Central memory CD8-positive, alpha-beta T cell (primary cell): ENCODE measurements at regions not wholly inside any gene's neighbourhood (a gene's known extent, or its start where the extent isn't known, plus 50 kb on each side); places are given as distances from the start of the nearest gene placed in this dataset.

Source experiments
- ATAC-seq: fragments of 150-1000 bp; cut with Tn5 transposase; replicated peaks from 2 replicates; pipeline ENCODE4 v1.10.0; 2022; ENCODE audit warnings: mild to moderate bottlenecking, moderate FRiP score, moderate number of reproducible peaks; ENCODE audit not compliant: poor library complexity, severe bottlenecking; ENCODE audit errors: extremely low read depth
- DNase-seq, 2 donors: peaks; one replicate each; pipeline ENCODE4 v3.0.0; 2021; ENCODE audit warnings: low spot score in 2 of 2
- H3K27ac Mint-ChIP-seq: one replicate; pipeline ENCODE4 v1.8.0; 2022; ENCODE audit warnings: low read depth, mild to moderate bottlenecking, moderate library complexity, mixed read lengths
- H3K27me3 Mint-ChIP-seq: one replicate; pipeline ENCODE4 v1.8.0; 2022; ENCODE audit warnings: mixed read lengths
- H3K36me3 Mint-ChIP-seq: one replicate; pipeline ENCODE4 v1.8.0; 2022; ENCODE audit warnings: mild to moderate bottlenecking, moderate library complexity, mixed read lengths; ENCODE audit not compliant: insufficient read depth
- H3K4me1 Mint-ChIP-seq: one replicate; pipeline ENCODE4 v1.8.0; 2022; ENCODE audit warnings: mixed read lengths
- H3K4me3 Mint-ChIP-seq: one replicate; pipeline ENCODE4 v1.8.0; 2022; ENCODE audit warnings: mild to moderate bottlenecking, moderate library complexity, mixed read lengths
- H3K9me3 Mint-ChIP-seq: one replicate; pipeline ENCODE4 v1.8.0; 2022; ENCODE audit warnings: mixed read lengths

DNA sequence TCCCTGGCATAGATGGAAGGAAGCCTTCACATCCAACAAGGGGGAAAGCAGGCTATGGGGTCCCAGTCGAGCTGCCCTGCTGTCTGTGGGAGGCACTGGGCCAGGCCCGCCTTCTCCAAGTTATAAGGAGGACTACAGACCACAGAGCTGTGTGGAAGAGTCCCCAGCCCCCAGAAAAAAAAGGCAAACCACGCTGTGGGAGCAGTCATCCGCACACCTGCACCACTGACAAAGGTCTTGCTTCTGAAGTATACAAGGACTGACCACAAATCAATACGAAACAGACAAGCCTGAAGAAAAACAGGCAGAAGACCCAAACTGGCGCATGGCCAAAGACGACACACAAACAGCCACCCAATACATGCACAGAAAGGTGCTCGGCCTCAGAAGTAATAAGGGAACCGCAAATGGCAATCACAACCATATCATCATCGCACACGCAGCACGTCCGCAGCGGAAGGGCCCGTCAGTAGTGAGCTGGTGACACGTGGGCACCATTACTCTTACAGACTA lies 384.1 kb downstream of the CTTN start:
- Mint-ChIP-seq H3K4me3 (no peak overlapping the region), H3K27ac (no peak overlapping the region), H3K9me3 (no peaks in the 10 kb centered on the region), H3K36me3 (no peaks in the 10 kb centered on the region), H3K4me1 (no peaks in the 10 kb centered on the region), H3K27me3 (peaks cover 7% of the 10 kb centered on the region)
- ATAC-seq: no peak
- no peak for DNase-seq

DNA sequence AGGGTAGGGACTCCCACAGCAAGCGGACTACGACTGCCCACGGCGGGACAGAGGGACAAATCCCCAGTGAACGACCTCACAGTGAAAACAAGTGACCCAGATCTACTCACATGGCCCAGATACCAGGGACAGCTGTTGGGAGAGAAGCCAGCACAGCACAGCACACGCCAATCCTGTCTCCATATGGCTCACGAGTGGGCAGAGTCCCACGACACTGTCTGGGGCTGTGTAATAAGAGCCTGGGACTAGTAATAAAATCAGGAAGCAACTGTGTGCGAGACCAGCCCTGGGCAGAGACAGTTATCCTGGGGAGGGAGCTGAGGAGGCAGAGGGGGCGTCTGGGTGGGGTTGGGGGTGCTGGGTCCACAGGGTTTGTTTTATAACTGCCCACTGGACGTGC lies 385.0 kb downstream of the CTTN start:
- Mint-ChIP-seq H3K27ac (no peak overlapping the region), H3K4me1 (no peaks in the 10 kb centered on the region), H3K9me3 (no peaks in the 10 kb centered on the region), H3K36me3 (no peaks in the 10 kb centered on the region), H3K4me3 (no peak overlapping the region), H3K27me3 (peaks cover 7% of the 10 kb centered on the region)
- no peak for DNase-seq
- ATAC-seq: no peak

DNA sequence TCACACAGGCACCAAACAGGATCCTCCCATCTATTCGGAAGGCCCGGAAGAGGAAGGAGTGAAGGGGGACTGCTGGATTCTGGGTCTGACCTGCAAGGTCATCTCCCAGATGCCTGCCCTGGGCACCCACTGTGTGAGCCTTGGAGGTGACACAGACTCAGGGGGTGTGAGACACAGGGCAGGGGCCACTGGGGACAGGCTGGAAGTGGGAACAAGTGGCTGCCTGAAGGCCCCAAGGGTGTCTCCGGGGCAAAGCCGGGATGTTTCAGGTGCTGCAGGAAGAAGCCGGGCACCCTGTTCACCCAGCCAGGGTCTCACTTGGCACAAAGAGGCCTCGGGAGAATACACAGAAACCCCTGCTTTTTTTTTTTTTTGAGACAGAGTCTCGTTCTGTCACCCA lies 385.5 kb downstream of the CTTN start:
- Mint-ChIP-seq H3K27me3 (peaks cover 7% of the 10 kb centered on the region), H3K4me1 (no peaks in the 10 kb centered on the region), H3K4me3 (no peak overlapping the region), H3K9me3 (no peaks in the 10 kb centered on the region), H3K36me3 (no peaks in the 10 kb centered on the region), H3K27ac (no peak overlapping the region)
- no peak for ATAC-seq
- DNase-seq: no peak

DNA sequence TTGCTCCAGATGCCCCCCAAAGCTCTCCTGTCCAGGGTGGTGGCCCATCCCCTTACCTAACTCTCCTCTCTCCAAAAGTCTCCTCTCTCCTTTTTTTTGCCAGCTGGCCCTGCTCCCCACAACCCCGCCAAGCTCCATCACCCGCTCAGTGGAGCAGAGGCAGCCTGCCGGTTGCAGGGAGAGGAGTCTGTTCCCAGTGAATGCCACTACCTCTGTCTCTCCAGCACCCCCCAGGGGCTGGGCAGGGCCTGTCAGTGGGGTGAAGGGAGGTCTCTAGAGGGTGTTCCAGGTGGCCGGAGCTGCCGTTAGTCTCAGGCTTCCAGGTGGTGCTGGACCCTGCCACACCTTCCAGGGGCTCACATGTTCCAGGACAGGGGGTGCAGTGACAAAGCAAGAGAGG lies 387.0 kb downstream of the CTTN start:
- Mint-ChIP-seq H3K27me3 (peaks cover 7% of the 10 kb centered on the region), H3K9me3 (no peaks in the 10 kb centered on the region), H3K4me1 (no peaks in the 10 kb centered on the region), H3K27ac (no peak overlapping the region), H3K36me3 (no peaks in the 10 kb centered on the region), H3K4me3 (no peak overlapping the region)
- ATAC-seq (no peak), DNase-seq (no peak)

DNA sequence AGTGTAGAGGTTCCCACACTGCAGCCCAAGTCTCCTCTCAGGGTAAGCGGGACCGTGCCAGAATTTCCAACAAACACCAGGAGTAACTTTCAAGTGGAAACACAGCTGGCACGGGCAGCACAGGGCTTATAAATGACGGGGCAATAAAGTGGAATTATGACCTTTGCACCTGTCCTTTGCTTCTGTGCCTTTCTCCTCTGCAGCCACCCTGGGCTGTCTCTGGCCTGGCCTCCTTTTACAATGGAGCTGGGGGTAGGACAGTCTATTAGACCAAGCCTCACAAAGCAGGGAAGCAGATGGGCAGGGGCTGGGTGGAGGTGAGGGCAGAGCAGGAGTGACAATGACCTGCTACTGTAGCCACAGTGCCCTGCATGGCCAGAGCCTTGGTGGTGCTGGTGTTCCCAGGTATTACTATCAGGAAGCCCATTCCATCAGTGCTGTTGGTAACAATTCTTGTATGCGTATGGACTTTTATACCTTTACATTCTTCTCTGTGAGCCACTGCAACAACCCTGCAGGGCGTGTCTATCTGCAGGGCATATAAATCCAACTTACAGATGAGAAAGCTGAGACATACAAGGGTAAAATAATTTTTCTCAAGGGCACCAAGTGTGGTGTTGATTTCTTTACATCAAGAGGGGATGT lies 387.8 kb downstream of the CTTN start:
- H3K9me3 Mint-ChIP-seq: no peaks in the 10 kb centered on the region
- no peak overlapping the region for H3K27ac Mint-ChIP-seq
- H3K4me1 Mint-ChIP-seq: no peaks in the 10 kb centered on the region
- no peak for ATAC-seq
- DNase-seq: no peak
- no peak overlapping the region for H3K4me3 Mint-ChIP-seq
- peaks cover 7% of the 10 kb centered on the region for H3K27me3 Mint-ChIP-seq
- no peaks in the 10 kb centered on the region for H3K36me3 Mint-ChIP-seq

DNA sequence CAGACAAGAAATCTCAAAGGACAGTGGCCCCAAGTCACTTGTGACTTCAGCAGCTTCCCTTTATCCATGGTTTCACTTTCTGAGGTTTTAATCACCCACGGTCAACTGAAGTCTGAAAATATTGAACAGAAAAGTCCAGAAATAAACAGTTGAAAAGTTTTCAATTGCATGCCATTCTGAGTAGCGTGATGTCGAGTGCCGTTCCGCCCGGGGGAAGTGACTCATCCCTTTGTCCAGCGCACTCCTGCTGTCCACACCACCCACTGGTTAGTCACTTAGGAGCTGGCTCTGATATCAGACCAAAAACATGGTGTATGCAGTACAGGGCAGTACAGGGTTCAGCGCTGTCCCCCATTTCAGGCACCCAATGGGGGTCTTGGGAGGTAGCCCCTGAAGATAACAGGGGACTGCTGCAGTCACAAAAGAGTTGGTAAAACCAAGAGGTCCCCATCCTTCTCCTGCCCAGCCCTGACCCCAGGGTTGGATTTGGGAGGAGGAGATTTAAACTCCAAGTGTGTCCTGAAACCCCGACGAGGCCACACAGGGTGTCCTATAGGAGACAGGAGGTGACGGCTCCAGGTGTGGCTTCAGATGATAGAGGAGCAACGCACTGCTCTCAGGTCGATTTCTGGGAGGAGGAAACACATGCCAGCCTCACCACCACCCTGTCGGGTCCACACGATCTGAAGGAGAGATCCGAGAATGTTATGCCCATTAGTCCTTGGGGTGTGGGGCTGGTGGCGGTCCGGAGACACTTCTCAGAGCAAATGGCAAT lies 390.1 kb downstream of the CTTN start:
- no peak for ATAC-seq
- no peak overlapping the region for H3K27ac Mint-ChIP-seq

DNA sequence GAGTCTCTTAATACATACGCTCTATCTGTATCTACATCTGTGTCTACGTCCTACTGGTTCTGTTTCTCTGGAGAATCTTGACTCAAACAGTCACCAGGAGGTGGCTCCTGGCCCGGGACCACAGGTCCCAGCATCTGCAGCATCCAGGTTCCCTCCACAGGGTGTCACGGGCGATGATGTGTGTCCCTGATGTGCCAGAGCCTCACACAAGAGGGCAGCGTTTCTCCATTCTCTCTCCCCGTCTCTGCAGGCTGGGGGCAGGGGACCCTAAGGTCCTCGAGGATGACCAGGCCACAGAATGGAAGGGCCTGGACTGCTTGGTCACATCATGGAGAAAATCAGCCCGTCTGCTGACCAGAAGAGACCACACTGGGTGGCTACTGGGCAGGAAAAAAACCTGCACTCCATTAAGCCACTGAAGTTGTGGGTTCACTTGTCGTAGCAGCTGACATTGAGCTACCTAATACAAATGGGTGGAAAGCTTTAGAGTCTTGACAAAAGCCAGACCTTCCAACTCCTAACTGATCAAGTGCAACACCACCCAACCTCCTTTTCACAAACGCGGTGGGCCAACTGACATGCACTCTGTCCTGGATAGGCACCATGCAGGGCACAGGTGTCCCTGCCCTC lies 392.5 kb downstream of the CTTN start:
- Mint-ChIP-seq H3K27ac (no peak overlapping the region), H3K9me3 (peaks cover 13% of the 10 kb centered on the region)
- ATAC-seq: no peak

More for the DNA sequence above, 390.1 kb downstream of the CTTN start:
- DNase-seq: no peak
- H3K4me1 Mint-ChIP-seq: no peaks in the 10 kb centered on the region
- H3K27me3 Mint-ChIP-seq: peaks cover 7% of the 10 kb centered on the region
- H3K4me3 Mint-ChIP-seq: no peak overlapping the region
- no peaks in the 10 kb centered on the region for H3K36me3 Mint-ChIP-seq
- peaks cover 4% of the 10 kb centered on the region for H3K9me3 Mint-ChIP-seq

DNA sequence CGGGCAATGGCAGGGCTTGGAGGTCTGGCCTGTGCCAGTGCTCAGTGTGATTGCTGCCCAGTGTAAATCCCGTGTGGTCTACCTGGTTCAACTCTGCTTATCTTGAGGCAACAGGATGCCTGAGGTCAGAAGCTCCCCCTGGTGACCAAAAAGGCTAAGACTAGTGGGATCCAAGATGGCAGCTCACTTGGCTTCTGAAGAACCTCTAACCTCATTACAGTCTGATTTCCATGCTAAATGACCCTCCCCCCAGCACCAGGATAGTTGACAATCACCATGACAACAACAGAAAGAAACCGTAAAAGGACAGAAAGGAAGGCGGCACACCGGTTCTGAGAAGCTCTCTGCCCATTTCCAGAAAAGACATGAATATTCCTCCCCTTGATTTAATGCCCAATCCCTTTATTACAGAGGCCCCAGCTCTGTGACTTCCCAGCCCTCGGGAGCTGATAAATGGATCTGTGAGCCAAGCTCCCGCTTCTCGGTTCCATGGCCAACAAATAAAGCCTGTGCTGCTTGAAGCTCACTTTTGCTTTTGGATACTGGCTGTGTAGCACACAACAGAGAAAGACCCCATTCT lies 398.4 kb downstream of the CTTN start:
- Mint-ChIP-seq H3K9me3 (peaks cover 21% of the 10 kb centered on the region), H3K4me3 (no peak overlapping the region), H3K4me1 (no peaks in the 10 kb centered on the region), H3K27ac (no peak overlapping the region), H3K27me3 (no peaks in the 10 kb centered on the region), H3K36me3 (no peaks in the 10 kb centered on the region)
- ATAC-seq: no peak
- DNase-seq: no peak

More for the DNA sequence above, 392.5 kb downstream of the CTTN start:
- Mint-ChIP-seq H3K4me1 (no peaks in the 10 kb centered on the region), H3K27me3 (peaks cover under 1% of the 10 kb centered on the region), H3K36me3 (no peaks in the 10 kb centered on the region), H3K4me3 (no peak overlapping the region)
- no peak for DNase-seq

DNA sequence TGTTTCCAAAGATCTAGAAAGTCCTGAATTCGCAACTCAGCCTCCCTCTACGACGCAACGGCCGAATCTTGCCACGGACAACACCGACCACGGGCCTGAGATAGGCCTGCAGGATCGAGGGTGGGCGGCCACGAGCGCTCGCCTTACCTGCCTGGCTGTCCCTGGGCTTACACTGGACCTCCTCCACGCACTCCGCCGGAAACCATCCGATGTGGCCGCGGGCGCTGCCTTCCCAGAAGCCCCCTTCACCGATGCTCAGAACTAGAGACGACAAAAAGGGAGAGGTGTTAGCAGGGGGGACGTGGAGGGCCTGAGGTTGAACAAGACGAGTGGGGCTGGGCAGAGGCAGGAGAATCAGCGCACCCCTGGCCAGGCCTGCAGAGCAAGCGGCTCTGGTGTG lies 400.0 kb downstream of the CTTN start:
- Mint-ChIP-seq H3K4me1 (no peaks in the 10 kb centered on the region), H3K27me3 (no peaks in the 10 kb centered on the region), H3K27ac (no peak overlapping the region)

DNA sequence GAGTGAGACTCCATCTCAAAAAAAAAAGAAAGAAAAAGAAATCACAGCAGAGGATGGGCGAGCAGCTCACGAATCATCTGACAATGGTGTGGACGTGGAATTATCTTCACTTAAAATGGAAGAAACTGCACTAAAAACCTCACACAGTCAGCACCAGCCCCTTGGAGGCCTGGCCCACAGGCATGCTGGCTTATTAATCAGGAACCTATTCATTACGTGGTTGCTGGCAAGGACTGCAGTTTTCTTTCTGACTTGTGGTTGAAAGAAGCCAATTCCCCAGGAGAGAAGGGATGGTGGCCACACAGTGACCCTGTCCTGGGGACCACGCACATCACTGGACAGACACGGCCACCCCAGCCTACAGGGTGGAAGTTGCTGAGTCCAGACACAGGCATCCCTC lies 401.1 kb downstream of the CTTN start:
- Mint-ChIP-seq H3K36me3 (no peaks in the 10 kb centered on the region), H3K4me1 (no peaks in the 10 kb centered on the region), H3K27ac (no peak overlapping the region), H3K4me3 (no peak overlapping the region), H3K9me3 (peaks cover 12% of the 10 kb centered on the region), H3K27me3 (peaks cover 10% of the 10 kb centered on the region)
- no peak for ATAC-seq
- DNase-seq: no peak

More for the DNA sequence above, 400.0 kb downstream of the CTTN start:
- H3K4me3 Mint-ChIP-seq: no peak overlapping the region
- H3K36me3 Mint-ChIP-seq: no peaks in the 10 kb centered on the region
- peaks cover 18% of the 10 kb centered on the region for H3K9me3 Mint-ChIP-seq
- ATAC-seq: no peak
- no peak for DNase-seq

DNA sequence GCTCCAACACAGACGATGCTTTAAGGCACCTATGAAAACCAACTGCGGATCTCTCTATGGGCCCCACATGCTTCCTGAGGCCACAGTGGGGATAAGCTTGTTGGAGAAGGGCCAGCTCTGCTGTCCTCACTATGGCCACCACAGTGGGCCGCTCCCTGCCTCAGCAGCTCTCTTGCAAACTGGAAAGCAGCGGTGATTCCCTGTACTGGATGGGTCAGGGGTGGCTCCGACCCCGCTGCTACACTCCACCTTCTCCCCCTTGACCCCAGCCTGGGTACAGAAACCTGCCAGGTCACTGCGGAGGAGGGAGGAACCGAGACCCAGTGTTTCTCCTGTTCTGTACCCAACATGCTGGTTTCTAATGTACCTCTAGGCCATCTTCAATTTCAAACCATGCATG lies 403.9 kb downstream of the CTTN start:
- H3K4me1 Mint-ChIP-seq: no peaks in the 10 kb centered on the region

DNA sequence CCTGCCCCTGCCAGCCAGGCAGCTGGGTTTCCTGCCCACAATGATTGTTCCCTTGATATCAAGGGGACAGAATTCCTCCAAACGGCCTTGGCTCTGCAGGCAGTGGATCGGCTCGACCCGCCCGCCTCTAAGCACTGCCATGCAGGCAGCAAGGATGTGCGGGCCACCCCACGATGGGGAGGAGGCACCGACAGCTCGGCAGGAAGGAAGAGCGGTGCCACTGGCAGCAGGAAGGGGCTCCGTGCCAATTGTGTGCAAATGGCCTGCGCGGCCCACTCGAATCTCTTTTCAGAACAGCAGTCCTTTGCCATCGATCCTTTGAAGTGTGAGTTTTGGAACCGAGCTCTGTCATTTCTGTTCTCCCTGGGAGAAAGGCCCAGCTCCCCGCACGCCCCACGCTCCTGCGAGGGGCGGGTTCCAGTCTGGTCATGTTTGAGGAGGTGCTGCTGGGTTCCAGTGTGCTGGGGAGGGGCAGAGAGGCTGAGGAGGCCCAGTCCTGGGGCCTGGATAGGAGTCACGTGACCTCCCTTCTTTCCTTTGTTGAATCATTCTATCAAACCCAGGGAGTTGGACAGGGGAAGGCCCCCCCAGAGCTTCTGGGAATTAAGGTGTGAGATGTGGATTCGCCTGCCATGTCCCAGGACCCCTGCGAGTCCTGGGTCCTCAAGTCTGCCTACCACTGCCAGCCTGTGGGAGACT lies 406.0 kb downstream of the CTTN start:
- Mint-ChIP-seq H3K4me3 (no peak overlapping the region), H3K27me3 (peaks cover 15% of the 10 kb centered on the region), H3K4me1 (no peaks in the 10 kb centered on the region), H3K36me3 (no peaks in the 10 kb centered on the region), H3K27ac (no peak overlapping the region), H3K9me3 (no peaks in the 10 kb centered on the region)
- DNase-seq: no peak
- ATAC-seq: no peak

More for the DNA sequence above, 403.9 kb downstream of the CTTN start:
- no peak overlapping the region for H3K4me3 Mint-ChIP-seq
- H3K27me3 Mint-ChIP-seq: peaks cover 15% of the 10 kb centered on the region
- ATAC-seq (no peak), DNase-seq (no peak)
- H3K27ac Mint-ChIP-seq: no peak overlapping the region
- no peaks in the 10 kb centered on the region for H3K36me3 Mint-ChIP-seq
- no peaks in the 10 kb centered on the region for H3K9me3 Mint-ChIP-seq
